ENCODE measurements at regions not wholly inside any gene's neighbourhood (a gene's known extent, or its start where the extent isn't known, plus 50 kb on each side); places are given as distances from the start of the nearest gene placed in this dataset.

DNA sequence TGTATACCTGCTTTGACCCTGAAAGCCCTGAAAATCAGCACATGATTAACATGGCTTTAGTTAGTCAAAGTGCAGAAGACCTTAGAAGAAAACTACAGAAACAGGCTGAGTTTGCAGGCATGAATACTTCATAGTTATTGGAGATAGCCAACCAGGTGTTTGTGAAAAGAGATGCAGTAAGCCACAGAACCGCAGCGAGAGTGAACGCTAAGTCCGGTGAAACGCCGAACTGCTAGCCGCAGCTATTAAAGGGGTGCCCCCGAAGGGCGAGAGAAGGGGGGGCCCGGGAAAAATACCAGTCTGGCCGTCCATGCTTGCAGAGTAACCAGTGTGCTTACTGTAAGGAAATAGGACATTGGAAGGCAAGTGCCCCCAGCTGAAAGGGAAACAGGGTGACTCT lies 784.0 kb upstream of the TMEM132C start:
- TF ChIP-seq CTCF (IDR thresholded peaks at IDR 0.05 in 8 of 11, conservative IDR thresholded peaks at IDR 0.05 in 3 of 11) (no peak), POLR2AphosphoS5 (IDR thresholded peaks at IDR 0.05) (no peak), POLR2A (IDR thresholded peaks at IDR 0.05) (no peak)
- Histone ChIP-seq H3K4me1 (no peaks in the 10 kb centered on the region), H3K27me3 (replicated peaks in 1 of 7) (no peaks in the 10 kb centered on the region), H3K4me3 (no peak overlapping the region), H3K9me3 (peaks cover 0 to 6% (median 0%) of the 10 kb centered on the region in 8 donors), H3K36me3 (no peaks in the 10 kb centered on the region), H3K27ac (no peak overlapping the region)
- intact Hi-C loops (cut with DNase I; ENCODE audit: low total_unique reads), result no loop called here
- 91 to 94% (median 92%) methylated on average over 11 of the region's 11 CpGs for WGBS, 5 donors
- no peak for DNase-seq

GRCh38 chr12:127485528-127485927 lies 781.4 kb upstream of the TMEM132C start:
- intact Hi-C loops (cut with DNase I; ENCODE audit: low total_unique reads), result no loop called here
- H3K27ac ChIP-seq, result no peak overlapping the region
- no peak for DNase-seq

DNA sequence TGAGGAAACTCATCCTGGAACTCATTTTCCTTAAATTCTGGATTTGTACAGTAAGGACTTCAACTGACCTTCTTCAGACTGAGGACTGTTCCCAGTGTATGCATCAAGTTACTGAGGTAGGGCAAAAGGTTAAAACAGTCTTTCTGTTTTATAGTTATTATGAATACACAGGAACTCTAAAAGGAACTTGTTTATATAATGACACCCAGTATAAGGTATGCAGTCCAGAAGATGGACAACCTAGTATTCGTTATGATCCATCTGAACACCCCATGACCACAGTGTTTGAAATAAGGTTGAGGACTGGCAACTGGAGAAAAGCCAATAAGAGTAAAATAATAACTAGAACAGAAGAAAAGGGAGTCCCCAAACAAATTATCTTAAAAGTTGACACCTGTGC lies 779.9 kb upstream of the TMEM132C start:
- Histone ChIP-seq H3K36me3 (no peaks in the 10 kb centered on the region), H3K4me1 (no peaks in the 10 kb centered on the region), H3K9me3 (peaks cover 0 to 6% (median 0%) of the 10 kb centered on the region in 8 donors), H3K4me3 (no peak overlapping the region), H3K27me3 (replicated peaks in 1 of 7) (no peaks in the 10 kb centered on the region), H3K27ac (no peak overlapping the region)
- no peak for DNase-seq
- 84 to 100% (median 85%) methylated on average over 1 of the region's 1 CpG for WGBS, 5 donors
- TF ChIP-seq POLR2A (IDR thresholded peaks at IDR 0.05), result no peak
- no peak for TF ChIP-seq POLR2AphosphoS5 (IDR thresholded peaks at IDR 0.05)
- no peak for TF ChIP-seq CTCF (IDR thresholded peaks at IDR 0.05 in 8 of 11, conservative IDR thresholded peaks at IDR 0.05 in 3 of 11)
- intact Hi-C loops (cut with DNase I; ENCODE audit: low total_unique reads), result no loop called here

More at GRCh38 chr12:127485528-127485927, 781.4 kb upstream of the TMEM132C start:
- no peaks in the 10 kb centered on the region for H3K27me3 ChIP-seq (replicated peaks in 1 of 7)
- no peaks in the 10 kb centered on the region for H3K4me1 ChIP-seq
- H3K4me3 ChIP-seq, result no peak overlapping the region
- H3K9me3 ChIP-seq, result peaks cover 0 to 6% (median 0%) of the 10 kb centered on the region in 8 donors
- TF ChIP-seq CTCF (IDR thresholded peaks at IDR 0.05 in 8 of 11, conservative IDR thresholded peaks at IDR 0.05 in 3 of 11) (no peak), POLR2A (IDR thresholded peaks at IDR 0.05) (no peak), POLR2AphosphoS5 (IDR thresholded peaks at IDR 0.05) (no peak)
- WGBS, 5 donors, result 31 to 74% (median 60%) methylated on average over 4 of the region's 4 CpGs
- no peaks in the 10 kb centered on the region for H3K36me3 ChIP-seq

DNA sequence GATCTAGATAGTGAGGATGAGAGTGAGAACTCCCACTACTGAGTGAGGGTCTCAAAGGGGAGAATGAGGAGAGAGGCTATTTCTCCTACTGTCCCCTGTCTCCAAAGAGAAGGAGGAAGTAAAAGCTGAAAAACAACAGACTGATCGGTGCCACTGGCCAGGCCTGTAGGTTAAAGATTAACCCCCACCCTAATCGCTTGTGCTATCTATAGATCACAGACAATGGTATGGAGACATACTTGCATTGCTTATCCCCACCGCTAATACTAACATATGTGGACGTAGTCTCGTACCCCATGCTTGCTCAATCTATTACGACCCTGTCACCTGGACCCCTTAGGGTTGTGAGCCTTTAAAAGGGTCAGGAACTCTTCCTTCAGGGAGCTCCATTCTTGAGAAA lies 777.9 kb upstream of the TMEM132C start:
- 57 to 74% (median 64%) methylated on average over 6 of the region's 6 CpGs for WGBS, 5 donors
- TF ChIP-seq POLR2A (IDR thresholded peaks at IDR 0.05) (no peak), POLR2AphosphoS5 (IDR thresholded peaks at IDR 0.05) (no peak), CTCF (IDR thresholded peaks at IDR 0.05 in 8 of 11, conservative IDR thresholded peaks at IDR 0.05 in 3 of 11) (no peak)
- intact Hi-C loops (cut with DNase I; ENCODE audit: low total_unique reads), result no loop called here

More for the DNA sequence above, 777.9 kb upstream of the TMEM132C start:
- no peaks in the 10 kb centered on the region for H3K4me1 ChIP-seq
- no peak overlapping the region for H3K4me3 ChIP-seq
- H3K27ac ChIP-seq, result no peak overlapping the region
- DNase-seq, result no peak
- H3K9me3 ChIP-seq, result peaks cover 0 to 12% (median 0%) of the 10 kb centered on the region in 8 donors
- no peaks in the 10 kb centered on the region for H3K27me3 ChIP-seq (replicated peaks in 1 of 7)
- no peaks in the 10 kb centered on the region for H3K36me3 ChIP-seq
